ENCODE measurements at regions not wholly inside any gene's neighbourhood (a gene's known extent, or its start where the extent isn't known, plus 50 kb on each side); places are given as distances from the start of the nearest gene placed in this dataset.

DNA sequence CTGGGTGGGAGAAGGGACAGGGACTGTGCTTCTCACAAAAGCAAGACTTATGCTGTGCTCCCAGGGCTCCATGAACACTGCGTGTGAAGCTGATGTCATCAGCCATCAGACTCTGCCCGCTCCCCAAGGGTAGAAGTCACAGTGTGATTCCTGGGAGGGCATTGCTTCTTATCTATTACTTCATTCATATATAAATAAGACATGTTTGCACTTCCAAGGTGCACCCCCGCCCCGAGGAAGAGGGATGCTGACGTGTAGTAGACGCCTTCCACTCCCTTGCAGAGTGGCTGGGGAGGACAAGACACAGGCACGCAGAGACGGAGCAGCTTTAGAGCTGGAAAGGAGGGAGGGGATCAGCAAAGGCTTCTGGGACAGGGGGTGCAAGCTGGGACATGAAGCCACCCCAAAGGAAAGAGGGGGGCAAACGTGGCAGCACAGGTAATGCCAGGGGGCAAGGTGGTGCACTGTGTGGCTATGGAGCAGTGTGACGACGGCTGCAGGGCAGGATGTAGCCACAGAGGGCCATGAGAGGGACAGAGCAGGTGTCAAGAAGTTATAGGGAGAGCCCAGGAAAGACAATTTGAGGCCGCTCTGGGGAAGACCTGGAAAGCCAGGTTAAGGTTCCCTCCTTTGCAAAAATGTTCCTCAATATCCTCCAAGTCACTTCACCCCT lies 558.5 kb downstream of the MN1 start:
- TF ChIP-seq, protein P1, sequence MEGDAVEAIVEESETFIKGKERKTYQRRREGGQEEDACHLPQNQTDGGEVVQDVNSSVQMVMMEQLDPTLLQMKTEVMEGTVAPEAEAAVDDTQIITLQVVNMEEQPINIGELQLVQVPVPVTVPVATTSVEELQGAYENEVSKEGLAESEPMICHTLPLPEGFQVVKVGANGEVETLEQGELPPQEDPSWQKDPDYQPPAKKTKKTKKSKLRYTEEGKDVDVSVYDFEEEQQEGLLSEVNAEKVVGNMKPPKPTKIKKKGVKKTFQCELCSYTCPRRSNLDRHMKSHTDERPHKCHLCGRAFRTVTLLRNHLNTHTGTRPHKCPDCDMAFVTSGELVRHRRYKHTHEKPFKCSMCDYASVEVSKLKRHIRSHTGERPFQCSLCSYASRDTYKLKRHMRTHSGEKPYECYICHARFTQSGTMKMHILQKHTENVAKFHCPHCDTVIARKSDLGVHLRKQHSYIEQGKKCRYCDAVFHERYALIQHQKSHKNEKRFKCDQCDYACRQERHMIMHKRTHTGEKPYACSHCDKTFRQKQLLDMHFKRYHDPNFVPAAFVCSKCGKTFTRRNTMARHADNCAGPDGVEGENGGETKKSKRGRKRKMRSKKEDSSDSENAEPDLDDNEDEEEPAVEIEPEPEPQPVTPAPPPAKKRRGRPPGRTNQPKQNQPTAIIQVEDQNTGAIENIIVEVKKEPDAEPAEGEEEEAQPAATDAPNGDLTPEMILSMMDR (IDR thresholded peaks at IDR 0.05; ENCODE audit: insufficient read depth, low read depth, low read length), result no peak
- DNase-seq (ENCODE audit: low read depth), result no peak
- no peak overlapping the region for H3K4me3 ChIP-seq (ENCODE audit: low read depth, low read length)

DNA sequence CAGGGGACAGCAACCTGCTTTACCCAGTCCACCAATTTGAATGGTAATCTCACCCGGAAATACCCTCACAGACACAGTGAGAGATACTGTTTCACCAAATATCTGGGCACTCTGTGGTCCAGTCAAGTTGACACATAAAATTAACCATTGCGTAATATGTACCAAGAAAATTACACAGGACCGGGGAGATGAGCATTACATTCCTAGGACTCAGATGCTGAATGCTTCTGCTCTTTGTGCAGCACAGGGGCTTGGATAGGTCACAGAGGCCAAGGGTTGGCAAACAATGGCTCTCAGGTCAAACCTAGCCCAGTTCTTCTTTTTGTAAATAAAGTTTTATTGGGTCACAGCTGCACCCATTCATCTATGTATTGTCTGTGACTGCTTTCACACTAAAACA lies 557.2 kb downstream of the MN1 start:
- TF ChIP-seq, protein P1 (IDR thresholded peaks at IDR 0.05; ENCODE audit: insufficient read depth, low read depth, low read length), result no peak
- no peak overlapping the region for H3K4me3 ChIP-seq (ENCODE audit: low read depth, low read length)
- no peak for DNase-seq (ENCODE audit: low read depth)

DNA sequence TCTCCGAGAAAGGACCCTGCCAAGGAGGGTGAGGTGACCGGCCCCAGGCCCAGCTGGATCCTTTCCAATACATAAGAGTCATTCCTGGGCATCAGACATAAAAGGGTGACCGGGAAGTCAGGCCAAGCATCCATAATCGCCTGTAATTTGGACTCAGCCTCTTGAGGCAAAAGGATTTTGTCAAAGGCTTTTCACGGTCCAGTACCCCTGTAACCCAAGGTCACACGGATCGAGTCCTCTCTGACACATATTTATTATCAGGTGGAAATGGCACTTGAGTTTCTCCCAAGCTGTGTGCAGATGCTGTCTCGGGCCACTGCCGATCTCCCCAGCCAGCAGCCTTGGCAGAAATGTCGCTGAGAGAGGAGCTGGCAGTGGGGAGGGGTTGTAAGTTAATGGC lies 556.5 kb downstream of the MN1 start:
- H3K4me3 ChIP-seq (ENCODE audit: low read depth, low read length), result no peak overlapping the region
- DNase-seq (ENCODE audit: low read depth), result no peak
- TF ChIP-seq, protein P1 (IDR thresholded peaks at IDR 0.05; ENCODE audit: insufficient read depth, low read depth, low read length), result no peak

DNA sequence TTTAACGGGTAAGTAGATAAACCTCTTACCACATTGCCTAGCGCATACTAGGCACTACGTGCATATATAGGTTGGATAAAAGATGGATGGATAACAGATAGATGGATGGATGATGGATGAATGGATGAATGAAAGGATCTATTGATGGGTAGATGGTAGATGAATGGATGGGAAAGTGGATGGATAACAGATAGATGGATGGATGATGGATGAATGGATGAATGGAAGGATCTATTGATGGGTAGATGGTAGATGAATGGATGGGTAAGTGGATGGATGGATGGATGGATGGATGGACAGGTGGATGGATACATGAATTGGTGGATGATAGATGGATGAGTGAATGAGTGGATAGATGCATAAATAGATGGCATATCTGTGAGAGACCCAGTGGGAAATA lies 555.0 kb downstream of the MN1 start:
- TF ChIP-seq, protein P1 (IDR thresholded peaks at IDR 0.05; ENCODE audit: insufficient read depth, low read depth, low read length), result no peak
- H3K4me3 ChIP-seq (ENCODE audit: low read depth, low read length), result no peak overlapping the region
- no peak for DNase-seq (ENCODE audit: low read depth)

DNA sequence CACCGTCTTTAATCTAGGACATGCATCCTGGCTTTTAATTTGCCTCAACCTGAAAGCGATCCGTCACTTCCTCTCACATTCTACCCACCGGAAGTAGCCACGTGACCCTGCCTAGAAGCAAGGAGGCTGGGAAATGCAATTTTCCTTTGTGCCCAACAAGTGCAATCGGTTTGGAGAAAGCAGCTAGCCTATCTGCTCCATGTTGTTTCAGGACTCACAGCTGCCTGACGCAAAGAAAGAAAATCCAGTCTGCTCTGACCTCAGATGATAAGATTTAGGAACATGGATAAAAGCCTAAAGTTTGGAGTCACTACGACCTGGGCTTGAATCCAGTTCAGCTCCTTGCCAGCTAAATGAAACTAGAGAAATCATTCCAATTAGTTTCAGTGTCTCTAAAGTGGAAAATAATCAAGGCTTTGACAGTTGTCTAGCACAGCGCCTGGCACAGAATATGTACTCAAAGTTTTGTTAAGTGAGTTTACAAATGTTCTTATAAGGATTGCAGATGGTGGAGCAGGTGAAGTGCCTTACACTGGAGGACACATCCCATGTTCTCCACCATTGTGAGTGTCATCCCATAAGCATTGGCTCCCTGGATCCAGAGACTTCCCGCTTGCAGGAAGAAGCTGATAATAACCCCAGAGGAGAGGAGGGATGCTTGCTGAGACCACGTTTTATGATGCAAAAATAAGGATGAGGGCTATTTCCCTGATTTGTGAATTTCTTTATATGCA lies 553.7 kb downstream of the MN1 start:
- DNase-seq (ENCODE audit: low read depth), result peak; percentile 62
- H3K4me3 ChIP-seq (ENCODE audit: low read depth, low read length), result no peak overlapping the region
- TF ChIP-seq, protein P1 (IDR thresholded peaks at IDR 0.05; ENCODE audit: insufficient read depth, low read depth, low read length), result no peak

DNA sequence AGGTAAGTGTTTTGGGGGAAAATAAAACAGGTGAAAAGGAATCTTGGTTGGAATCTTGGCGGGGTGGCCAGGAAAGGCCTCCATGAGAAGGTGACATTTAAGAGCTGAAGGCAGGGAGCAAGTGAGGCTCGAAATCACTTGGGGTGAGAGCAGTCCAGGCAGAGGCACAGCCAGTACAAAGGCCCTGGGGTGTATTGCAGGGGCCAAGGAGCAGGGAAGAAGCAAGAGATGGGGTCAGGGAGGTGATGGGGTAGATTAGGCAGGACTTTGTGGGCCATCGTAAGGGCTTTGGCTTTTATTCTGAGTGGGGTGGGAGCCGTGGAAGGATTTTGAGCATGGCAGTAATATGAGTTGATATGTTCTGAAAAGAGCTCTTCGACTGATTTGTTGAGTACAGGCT lies 551.1 kb downstream of the MN1 start:
- no peak for DNase-seq (ENCODE audit: low read depth)
- no peak overlapping the region for H3K4me3 ChIP-seq (ENCODE audit: low read depth, low read length)
- TF ChIP-seq, protein P1 (IDR thresholded peaks at IDR 0.05; ENCODE audit: insufficient read depth, low read depth, low read length), result no peak

All from fibroblast of villous mesenchyme (primary cell).